ENCODE measurements at regions not wholly inside any gene's neighbourhood (a gene's known extent, or its start where the extent isn't known, plus 50 kb on each side); places are given as distances from the start of the nearest gene placed in this dataset.

GRCh38 chr20:19886661-19887288, 128.7 kb downstream of the RIN2 start (continued):
- no peak for TF ChIP-seq ZBTB40 (IDR thresholded peaks at IDR 0.05)
- TF ChIP-seq ZBTB40 (CRISPR knock-in tag; IDR thresholded peaks at IDR 0.05) = no peak
- TF ChIP-seq CREM (IDR thresholded peaks at IDR 0.05) = 0 out of 2 replicates have a peak, but pooled peaks have one; percentile 10
- no peak for TF ChIP-seq CREM (CRISPR knock-in tag; IDR thresholded peaks at IDR 0.05)
- no peak for TF ChIP-seq USF2 (IDR thresholded peaks at IDR 0.05; ENCODE audit: low read depth, low read length)
- TF ChIP-seq USF2 (CRISPR knock-in tag; IDR thresholded peaks at IDR 0.05; ENCODE audit: borderline replicate concordance) = no peak
- TF ChIP-seq PRDM10 (CRISPR knock-in tag; IDR thresholded peaks at IDR 0.05; ENCODE audit: low read depth) = 0 out of 2 replicates have a peak, but pooled peaks have one; percentile 3
- no peak for TF ChIP-seq MED13 (CRISPR knock-in tag; IDR thresholded peaks at IDR 0.05)
- TF ChIP-seq TBX2 (CRISPR knock-in tag; IDR thresholded peaks at IDR 0.05; ENCODE audit: borderline replicate concordance) = 0 out of 2 replicates have a peak, but pooled peaks have one; percentile 16
- no peak for TF ChIP-seq SP5 (CRISPR knock-in tag; IDR thresholded peaks at IDR 0.05; ENCODE audit: borderline replicate concordance, low read depth)
- no peak for TF ChIP-seq DMTF1 (CRISPR knock-in tag; IDR thresholded peaks at IDR 0.05)
- TF ChIP-seq ZNF839 (CRISPR knock-in tag; IDR thresholded peaks at IDR 0.05; ENCODE audit: borderline replicate concordance) = no peak

All from HepG2 (cell line).